ENCODE measurements at regions not wholly inside any gene's neighbourhood (a gene's known extent, or its start where the extent isn't known, plus 50 kb on each side); places are given as distances from the start of the nearest gene placed in this dataset.

DNA sequence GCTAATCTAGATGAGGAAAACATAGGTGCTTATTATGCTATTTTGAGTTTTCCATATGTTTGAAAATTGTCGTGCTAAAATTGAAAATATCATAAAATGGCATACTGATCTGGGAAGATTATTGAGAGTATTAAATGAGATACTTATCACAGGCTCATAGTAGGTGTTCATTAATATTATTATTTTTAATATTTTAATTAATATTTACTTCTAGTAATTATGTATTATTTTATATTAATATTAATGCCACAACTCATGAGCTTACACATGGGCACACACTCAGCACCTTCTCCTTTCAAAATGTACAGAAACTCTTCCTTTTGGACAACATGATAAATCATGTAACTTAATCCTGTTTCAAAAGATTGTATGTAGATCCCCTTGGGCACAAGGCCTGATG is 223.6 kb downstream of the RAB28 start:
- DNase-seq (ENCODE audit: low read depth in 4 of 4, low spot score in 2 of 4) = no peak

DNA sequence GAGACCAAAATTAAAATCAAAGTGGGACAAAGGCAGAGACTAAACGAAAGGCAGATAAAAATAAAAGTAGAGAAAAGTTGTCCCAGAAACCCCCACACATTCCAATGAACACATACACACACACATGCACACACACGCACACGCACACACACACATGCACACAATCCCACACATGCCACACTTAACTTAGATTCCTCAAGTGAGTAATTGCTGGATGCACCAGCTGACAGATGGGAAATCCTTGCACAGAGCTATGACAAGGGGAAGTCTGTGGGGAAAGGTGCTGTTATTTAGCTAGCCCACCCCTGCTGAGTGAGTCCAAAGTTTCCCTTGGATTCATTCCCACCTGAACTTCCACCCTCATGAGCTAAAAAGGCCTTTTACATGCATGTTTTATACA is 233.9 kb downstream of the RAB28 start:
- DNase-seq (ENCODE audit: low read depth in 4 of 4, low spot score in 2 of 4) = no peak

GRCh38 chr4:13248621-13249298 is 235.4 kb downstream of the RAB28 start:
- DNase-seq (ENCODE audit: low read depth in 4 of 4, low spot score in 2 of 4) = no peak

- no peak for DNase-seq (ENCODE audit: low read depth in 4 of 4, low spot score in 2 of 4)
Measured at GRCh38 chr4:13246107-13246506, 238.0 kb downstream of the RAB28 start.

DNA sequence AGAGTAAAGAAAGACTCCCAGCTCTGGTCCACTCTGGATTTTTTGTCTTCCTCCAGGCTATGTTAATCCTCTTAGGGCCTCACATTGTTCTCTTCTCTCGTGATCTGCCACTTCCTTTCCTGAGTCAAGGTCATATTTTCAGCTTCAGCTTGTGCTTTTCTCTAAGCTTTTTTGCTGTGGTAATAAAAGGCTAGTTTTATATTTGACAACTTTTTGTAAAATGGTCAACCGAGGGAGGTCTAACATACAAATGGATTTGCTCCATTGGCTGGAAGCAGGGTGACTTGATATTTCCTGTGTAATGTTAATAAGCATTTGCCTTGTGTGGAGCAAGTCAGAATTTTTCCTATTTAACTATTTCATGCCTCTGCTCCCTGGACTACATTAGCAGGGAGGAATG is 239.7 kb downstream of the RAB28 start:
- no peak for DNase-seq (ENCODE audit: low read depth in 4 of 4, low spot score in 2 of 4)

DNA sequence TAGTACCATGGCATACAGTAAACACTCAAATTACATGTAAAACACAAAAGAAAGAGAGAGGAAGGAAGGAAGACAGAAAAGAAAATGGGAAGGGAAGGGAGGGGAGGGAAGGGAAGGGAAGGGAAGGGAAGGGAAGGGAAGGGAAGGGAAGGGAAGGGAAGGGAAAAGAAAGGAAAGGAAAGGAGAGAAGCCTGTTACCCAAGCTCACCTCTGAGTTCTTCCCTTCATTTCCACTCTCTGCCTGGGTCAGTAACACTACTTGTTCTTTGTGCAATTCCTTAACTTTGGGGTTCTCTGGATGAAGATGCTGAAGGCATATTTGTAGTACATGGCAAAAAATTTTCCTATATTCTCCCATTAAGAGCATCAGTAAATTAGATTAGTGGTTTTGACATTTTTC is 241.0 kb downstream of the RAB28 start:
- DNase-seq (ENCODE audit: low read depth in 4 of 4, low spot score in 2 of 4) = no peak

- no peak for DNase-seq (ENCODE audit: low read depth in 4 of 4, low spot score in 2 of 4)
Measured at GRCh38 chr4:13240066-13240465, 244.1 kb downstream of the RAB28 start.

- DNase-seq (ENCODE audit: low read depth in 4 of 4, low spot score in 2 of 4) = no peak
Measured at GRCh38 chr4:13238936-13239335, 245.2 kb downstream of the RAB28 start.

- DNase-seq (ENCODE audit: low read depth in 4 of 4, low spot score in 2 of 4) = no peak
Measured at GRCh38 chr4:13236485-13236884, 247.7 kb downstream of the RAB28 start.

GRCh38 chr4:13233755-13234154 is 250.4 kb downstream of the RAB28 start:
- no peak for DNase-seq (ENCODE audit: low read depth in 4 of 4, low spot score in 2 of 4)

GRCh38 chr4:13219971-13220370 is 264.2 kb downstream of the RAB28 start:
- no peak for DNase-seq (ENCODE audit: low read depth in 4 of 4, low spot score in 2 of 4)

DNA sequence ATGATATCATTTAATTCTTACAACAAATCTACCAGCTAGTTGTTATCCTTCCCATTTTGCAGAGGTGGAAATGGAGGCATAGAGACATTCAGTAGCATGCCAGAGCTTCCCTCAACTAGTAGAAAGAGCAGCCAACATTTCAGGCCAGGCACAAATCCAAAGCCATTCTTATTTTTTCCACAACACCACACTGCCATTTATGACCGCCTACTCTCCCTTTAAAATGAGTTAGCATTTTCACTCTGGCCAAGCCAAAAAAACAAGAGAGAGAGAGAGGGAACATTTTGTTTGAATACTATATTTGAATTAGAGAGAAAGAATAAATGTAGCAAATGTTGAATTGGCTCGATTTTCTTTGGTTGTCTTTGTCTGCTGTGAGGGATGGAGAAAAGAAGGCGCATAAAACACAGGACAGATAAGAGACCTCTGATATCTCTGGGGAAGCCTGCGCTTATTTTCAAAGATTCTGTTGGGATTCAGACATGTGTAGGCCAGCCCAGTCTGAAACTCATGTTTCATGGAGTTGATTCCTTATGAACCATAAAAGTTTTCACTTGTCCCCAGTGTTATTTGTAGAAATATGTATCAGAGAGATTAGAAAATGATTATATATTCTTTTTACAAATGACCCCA is 265.7 kb downstream of the RAB28 start:
- DNase-seq (ENCODE audit: low read depth in 4 of 4, low spot score in 2 of 4) = no peak

DNA sequence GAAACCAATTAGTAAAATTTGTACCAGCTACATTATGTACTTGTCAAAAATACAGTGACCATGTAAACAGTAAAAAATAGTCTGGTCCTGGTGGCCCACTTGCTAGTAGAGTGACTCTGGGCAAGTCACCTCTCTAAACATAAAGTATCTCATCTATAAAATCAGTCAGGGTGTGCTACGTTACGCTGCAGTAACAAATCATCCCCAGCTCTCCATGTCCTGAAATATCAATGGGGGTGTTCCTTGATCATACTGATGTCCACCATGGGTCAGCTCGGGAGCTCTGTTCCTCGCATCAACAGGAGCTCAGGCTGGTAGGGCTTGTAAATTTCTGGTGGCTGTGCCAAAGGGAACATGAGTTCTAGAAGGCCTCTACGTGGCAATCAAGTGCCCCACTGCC is 268.6 kb downstream of the RAB28 start:
- DNase-seq (ENCODE audit: low read depth in 4 of 4, low spot score in 2 of 4) = no peak

- no peak for DNase-seq (ENCODE audit: low read depth in 4 of 4, low spot score in 2 of 4)
Measured at GRCh38 chr4:13212936-13213335, 271.2 kb downstream of the RAB28 start.

GRCh38 chr4:13209600-13209999 is 274.5 kb downstream of the RAB28 start:
- DNase-seq (ENCODE audit: low read depth in 4 of 4, low spot score in 2 of 4) = no peak

DNA sequence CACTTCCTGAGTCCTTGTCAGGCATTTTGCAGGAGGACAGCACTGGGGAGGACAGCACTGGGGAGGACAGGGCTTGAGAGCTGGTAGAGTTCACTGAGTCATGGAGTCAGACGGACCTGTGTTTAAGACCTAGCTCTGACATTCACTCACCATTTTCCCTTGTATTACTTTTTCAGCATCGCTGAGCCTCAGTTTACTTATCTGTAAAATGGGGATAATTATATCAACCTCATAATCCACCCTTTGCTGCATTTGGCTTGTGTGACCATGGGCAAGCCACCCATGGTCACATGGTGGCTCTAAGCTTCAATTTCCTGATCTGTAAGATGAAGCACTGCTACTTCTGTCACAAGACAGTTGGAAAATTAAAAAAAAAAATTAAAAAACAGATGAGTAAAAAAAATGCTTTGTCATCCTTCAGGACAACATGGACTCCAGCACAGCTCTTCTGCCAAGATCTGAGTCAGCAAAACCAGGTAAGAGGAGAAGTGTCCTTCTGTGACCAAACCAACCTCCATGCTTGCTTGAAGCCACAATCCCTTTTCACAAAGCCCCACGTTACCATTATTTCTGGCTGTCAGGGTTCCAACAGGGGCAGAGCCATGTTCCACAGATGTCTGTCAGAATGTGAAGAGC is 275.5 kb downstream of the RAB28 start:
- DNase-seq (ENCODE audit: low read depth in 4 of 4, low spot score in 2 of 4) = no peak

GRCh38 chr4:13207226-13207625 is 276.9 kb downstream of the RAB28 start:
- DNase-seq (ENCODE audit: low read depth in 4 of 4, low spot score in 2 of 4) = no peak

- no peak for DNase-seq (ENCODE audit: low read depth in 4 of 4, low spot score in 2 of 4)
Measured at GRCh38 chr4:13203101-13203500, 281.0 kb downstream of the RAB28 start.

DNA sequence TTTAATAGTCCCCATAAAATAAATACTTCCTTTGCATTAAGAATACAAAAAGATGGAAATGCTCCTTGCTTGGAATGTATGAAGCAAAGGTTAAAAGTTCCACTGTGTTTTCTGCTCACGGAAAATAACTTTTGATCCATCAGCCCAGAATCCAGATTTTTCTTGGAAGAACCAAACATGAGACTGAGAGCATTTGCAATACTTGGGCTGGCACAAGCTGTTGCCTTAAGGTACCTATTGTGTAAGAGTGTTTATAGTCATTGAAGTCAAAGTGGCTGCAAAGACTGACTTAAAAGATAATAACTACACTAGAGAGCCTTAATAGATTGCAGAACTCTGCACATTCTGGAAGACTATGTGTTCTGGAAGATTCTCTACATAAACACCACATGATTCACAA is 281.4 kb downstream of the RAB28 start:
- DNase-seq (ENCODE audit: low read depth in 4 of 4, low spot score in 2 of 4) = no peak

- DNase-seq (ENCODE audit: low read depth in 4 of 4, low spot score in 2 of 4) = no peak
Measured at GRCh38 chr4:13201241-13201640, 282.9 kb downstream of the RAB28 start.

- DNase-seq (ENCODE audit: low read depth in 4 of 4, low spot score in 2 of 4) = no peak
Measured at GRCh38 chr4:13196721-13197120, 287.4 kb downstream of the RAB28 start.

DNA sequence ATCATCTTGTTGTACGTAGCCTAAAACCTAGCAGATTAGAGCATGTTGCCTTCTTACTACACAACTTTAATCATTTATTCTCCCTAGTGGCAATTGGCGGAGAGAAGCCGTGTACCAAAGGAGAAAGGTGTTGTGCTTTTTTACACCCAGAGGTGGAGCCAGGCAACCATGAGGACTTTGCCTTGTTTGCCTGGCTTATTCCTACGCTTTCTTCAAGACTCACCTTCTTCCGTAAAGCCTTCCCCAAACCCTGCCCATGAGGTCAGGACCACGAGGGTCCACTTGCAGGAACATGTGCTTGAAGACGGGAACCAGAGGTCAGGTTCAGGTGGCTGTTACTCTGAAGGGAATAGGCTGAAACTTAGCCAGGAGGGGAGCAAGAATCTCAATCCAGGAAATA is 290.5 kb downstream of the RAB28 start:
- DNase-seq (ENCODE audit: low read depth in 4 of 4, low spot score in 2 of 4) = no peak

All from left renal cortex interstitium (tissue), 4 donors.